ENCODE measurements at regions not wholly inside any gene's neighbourhood (a gene's known extent, or its start where the extent isn't known, plus 50 kb on each side); places are given as distances from the start of the nearest gene placed in this dataset.

DNA sequence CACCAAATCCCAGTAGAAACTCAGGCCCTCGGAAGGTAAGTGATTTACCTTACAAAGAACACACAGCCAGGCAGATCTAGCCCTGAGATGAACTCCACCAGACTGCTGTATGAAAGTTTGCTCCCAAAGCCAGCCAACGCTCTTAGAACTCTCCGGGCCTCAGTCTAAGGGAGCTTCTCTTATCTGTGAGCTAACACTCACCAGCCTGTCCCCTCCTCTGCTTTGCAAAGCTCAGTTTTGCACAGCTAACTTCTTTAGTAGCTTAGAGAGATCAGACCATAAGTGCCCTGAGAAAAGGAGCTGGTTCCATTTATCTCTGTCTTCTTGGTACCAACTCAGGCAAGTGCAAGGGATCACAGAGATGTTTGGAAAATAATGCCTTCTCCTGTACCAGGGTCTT is 195.8 kb upstream of the JUN start:
- Histone ChIP-seq H3K9me3 (no peaks in the 10 kb centered on the region), H3K4me3 (no peak overlapping the region), H3K27ac (no peak overlapping the region), H3K4me1 (peaks cover 75% of the 10 kb centered on the region), H3K27me3 (no peaks in the 10 kb centered on the region), H3K36me3 (replicated peaks in 1 of 2; ENCODE audit: insufficient read depth in 1 of 2, low read depth in 2 of 2) (no peaks in the 10 kb centered on the region)
- ATAC-seq (no peak), DNase-seq (no peak)
- TF ChIP-seq POLR2A (IDR thresholded peaks at IDR 0.05) = no peak
- TF ChIP-seq, protein P1, sequence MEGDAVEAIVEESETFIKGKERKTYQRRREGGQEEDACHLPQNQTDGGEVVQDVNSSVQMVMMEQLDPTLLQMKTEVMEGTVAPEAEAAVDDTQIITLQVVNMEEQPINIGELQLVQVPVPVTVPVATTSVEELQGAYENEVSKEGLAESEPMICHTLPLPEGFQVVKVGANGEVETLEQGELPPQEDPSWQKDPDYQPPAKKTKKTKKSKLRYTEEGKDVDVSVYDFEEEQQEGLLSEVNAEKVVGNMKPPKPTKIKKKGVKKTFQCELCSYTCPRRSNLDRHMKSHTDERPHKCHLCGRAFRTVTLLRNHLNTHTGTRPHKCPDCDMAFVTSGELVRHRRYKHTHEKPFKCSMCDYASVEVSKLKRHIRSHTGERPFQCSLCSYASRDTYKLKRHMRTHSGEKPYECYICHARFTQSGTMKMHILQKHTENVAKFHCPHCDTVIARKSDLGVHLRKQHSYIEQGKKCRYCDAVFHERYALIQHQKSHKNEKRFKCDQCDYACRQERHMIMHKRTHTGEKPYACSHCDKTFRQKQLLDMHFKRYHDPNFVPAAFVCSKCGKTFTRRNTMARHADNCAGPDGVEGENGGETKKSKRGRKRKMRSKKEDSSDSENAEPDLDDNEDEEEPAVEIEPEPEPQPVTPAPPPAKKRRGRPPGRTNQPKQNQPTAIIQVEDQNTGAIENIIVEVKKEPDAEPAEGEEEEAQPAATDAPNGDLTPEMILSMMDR (IDR thresholded peaks at IDR 0.05) = no peak
- WGBS, 2 donors = 93 to 97% methylated on average over 3 of the region's 3 CpGs
- intact Hi-C loops (cut with DNase I) = no loop called here

DNA sequence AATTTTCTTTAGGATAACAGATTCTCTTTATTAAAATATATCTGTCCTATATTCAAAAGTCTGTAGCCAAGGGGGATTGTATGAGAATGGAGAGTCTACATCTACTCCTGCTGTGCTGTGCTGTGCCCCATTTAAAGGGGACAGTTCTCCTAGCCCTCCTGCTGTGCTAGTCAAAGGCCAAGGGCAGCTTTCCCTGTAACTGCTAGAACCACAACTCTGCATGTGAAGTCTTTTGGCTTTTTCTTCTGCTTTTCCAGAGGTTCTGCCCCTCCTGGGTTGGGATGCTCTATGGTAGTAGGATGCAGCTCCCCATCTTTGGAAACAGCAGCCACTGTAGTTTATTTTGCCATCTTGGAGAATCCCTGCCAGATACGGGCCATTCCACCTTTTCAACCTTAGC is 197.5 kb upstream of the JUN start:
- intact Hi-C loops (cut with DNase I) = no loop called here
- H3K9me3 ChIP-seq = no peaks in the 10 kb centered on the region
- 94 to 96% methylated on average over 1 of the region's 1 CpG for WGBS, 2 donors

DNA sequence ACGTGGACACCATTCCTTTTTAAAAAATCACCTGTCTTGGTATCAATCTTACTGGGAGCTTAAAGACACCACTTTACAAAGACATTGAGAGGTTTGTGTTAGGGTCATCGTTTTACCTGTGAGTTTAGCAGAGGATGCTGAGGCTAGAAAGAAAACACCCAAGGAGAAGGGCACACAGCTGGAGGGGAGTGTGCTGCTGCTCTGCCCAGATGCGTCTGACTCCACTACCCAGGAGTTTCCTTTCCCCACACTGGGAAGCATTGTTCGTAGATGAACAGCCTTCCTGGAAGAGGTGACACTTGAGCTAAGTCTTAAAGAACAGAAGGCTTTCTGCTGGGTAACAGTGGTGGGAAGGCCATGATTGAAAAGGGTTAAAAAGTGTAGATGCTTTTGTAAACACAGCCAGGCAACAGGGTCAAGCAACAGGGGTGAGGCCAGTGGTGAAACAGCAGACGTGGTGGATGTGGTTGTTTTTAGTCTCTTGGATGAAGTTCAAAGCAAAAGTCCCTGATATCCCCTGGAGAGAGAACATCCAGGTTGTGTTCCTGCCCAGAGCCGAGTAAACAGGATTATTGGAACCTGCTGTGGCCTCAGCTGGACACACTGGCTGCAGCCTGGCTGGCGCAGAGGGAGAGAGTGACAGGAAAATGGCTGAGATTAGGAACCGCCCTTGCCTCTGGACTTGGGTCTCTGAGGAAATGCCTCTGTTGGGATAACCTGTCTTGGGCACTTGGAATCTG is 198.6 kb upstream of the JUN start:
- peak; percentile 80 to 89 (median 85) for DNase-seq
- peak; percentile 96 for ATAC-seq
- H3K4me1 ChIP-seq = peaks cover 47% of the 10 kb centered on the region

More for the DNA sequence above, 197.5 kb upstream of the JUN start:
- Histone ChIP-seq H3K4me1 (peaks cover 57% of the 10 kb centered on the region), H3K36me3 (replicated peaks in 1 of 2; ENCODE audit: insufficient read depth in 1 of 2, low read depth in 2 of 2) (no peaks in the 10 kb centered on the region), H3K27ac (peak overlapping the region in 1 of 4 donors; percentile 55), H3K27me3 (no peaks in the 10 kb centered on the region), H3K4me3 (no peak overlapping the region)
- ATAC-seq (no peak), DNase-seq (no peak)
- TF ChIP-seq POLR2A (IDR thresholded peaks at IDR 0.05) = no peak
- TF ChIP-seq, protein P1 (IDR thresholded peaks at IDR 0.05) = no peak

DNA sequence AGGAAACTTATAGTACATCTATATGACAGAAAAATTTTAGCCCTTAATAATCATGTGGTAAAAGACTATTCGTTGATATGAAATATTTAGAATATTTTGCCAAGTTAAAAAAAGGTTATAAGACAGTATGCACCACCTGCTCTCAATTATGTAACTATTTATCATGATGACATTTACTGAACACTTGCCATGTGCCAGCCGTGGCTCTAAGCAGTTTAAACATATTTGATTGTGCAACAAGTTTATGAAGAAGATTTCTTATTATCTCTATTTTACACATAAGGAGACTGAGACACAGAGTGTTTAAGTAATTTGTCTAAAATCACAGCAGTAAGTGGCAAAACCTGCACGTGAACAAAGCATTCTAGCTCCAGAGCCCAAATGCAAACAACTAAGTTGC is 199.3 kb upstream of the JUN start:
- Histone ChIP-seq H3K4me3 (no peak overlapping the region), H3K9me3 (no peaks in the 10 kb centered on the region), H3K27ac (peak overlapping the region in 3 of 4 donors; percentile 55 to 72 (median 67)), H3K4me1 (peaks cover 40% of the 10 kb centered on the region), H3K36me3 (replicated peaks in 1 of 2; ENCODE audit: insufficient read depth in 1 of 2, low read depth in 2 of 2) (no peaks in the 10 kb centered on the region), H3K27me3 (no peaks in the 10 kb centered on the region)
- intact Hi-C loops (cut with DNase I) = no loop called here
- DNase-seq = no peak
- 12 to 16% methylated on average over 3 of the region's 3 CpGs for WGBS, 2 donors
- ATAC-seq = no peak
- TF ChIP-seq, protein P1 (IDR thresholded peaks at IDR 0.05) = no peak
- TF ChIP-seq POLR2A (IDR thresholded peaks at IDR 0.05) = no peak

More for the DNA sequence above, 198.6 kb upstream of the JUN start:
- H3K4me3 ChIP-seq = no peak overlapping the region
- no peaks in the 10 kb centered on the region for H3K27me3 ChIP-seq
- TF ChIP-seq POLR2A (IDR thresholded peaks at IDR 0.05) = no peak
- TF ChIP-seq, protein P1 (IDR thresholded peaks at IDR 0.05) = no peak
- no peaks in the 10 kb centered on the region for H3K36me3 ChIP-seq (replicated peaks in 1 of 2; ENCODE audit: insufficient read depth in 1 of 2, low read depth in 2 of 2)
- no peaks in the 10 kb centered on the region for H3K9me3 ChIP-seq
- intact Hi-C loops (cut with DNase I) = no loop called here
- 42 to 52% methylated on average over 8 of the region's 8 CpGs for WGBS, 2 donors
- H3K27ac ChIP-seq = peak overlapping the region; percentile 28 to 72 (median 61)
